ENCODE measurements at regions not wholly inside any gene's neighbourhood (a gene's known extent, or its start where the extent isn't known, plus 50 kb on each side); places are given as distances from the start of the nearest gene placed in this dataset.

DNA sequence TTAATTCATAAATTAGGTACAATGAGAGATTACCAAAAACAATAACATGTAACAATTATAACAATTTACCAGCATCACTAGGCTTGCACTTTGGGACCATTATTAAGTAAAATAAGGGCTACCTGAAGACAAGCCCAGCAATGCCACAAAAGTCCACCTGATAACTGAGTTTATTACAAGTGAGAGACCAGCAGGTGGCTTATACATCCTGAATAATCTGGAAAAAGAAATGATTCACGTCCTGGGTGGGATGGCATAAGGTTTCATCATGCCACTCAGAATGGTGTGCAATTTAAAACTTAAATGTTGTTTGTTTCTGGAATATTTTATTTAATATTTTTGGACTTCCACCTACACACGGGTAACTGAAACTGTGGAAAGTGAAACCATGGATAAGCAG, 1287.1 kb upstream of the GBE1 start:
- TF ChIP-seq, protein P1, sequence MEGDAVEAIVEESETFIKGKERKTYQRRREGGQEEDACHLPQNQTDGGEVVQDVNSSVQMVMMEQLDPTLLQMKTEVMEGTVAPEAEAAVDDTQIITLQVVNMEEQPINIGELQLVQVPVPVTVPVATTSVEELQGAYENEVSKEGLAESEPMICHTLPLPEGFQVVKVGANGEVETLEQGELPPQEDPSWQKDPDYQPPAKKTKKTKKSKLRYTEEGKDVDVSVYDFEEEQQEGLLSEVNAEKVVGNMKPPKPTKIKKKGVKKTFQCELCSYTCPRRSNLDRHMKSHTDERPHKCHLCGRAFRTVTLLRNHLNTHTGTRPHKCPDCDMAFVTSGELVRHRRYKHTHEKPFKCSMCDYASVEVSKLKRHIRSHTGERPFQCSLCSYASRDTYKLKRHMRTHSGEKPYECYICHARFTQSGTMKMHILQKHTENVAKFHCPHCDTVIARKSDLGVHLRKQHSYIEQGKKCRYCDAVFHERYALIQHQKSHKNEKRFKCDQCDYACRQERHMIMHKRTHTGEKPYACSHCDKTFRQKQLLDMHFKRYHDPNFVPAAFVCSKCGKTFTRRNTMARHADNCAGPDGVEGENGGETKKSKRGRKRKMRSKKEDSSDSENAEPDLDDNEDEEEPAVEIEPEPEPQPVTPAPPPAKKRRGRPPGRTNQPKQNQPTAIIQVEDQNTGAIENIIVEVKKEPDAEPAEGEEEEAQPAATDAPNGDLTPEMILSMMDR (conservative IDR thresholded peaks at IDR 0.05; ENCODE audit: control insufficient read depth, insufficient read depth, low read depth, low read length): no peak
- H3K4me3 ChIP-seq (ENCODE audit: control insufficient read depth, low read depth, low read length): no peak overlapping the region
- DNase-seq (ENCODE audit: low read depth): no peak

DNA sequence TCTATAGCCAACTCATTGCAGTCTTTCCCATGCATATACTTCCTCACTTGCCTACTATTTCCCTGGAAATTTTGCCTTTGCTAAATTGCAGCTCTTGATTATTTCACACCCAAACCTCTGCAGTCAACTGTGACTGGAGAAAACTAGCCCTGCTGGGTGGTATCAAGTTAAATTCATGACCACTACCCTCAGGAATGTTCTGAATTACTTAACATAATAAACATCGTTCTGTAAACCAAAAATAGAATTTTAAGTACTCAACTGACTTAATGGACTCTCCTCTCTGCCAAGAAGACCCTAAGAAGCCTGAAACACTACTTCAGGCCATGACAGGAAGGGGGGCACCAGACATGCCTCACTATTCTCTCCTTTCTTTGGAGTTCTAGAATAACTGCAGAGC, 1278.0 kb upstream of the GBE1 start:
- DNase-seq (ENCODE audit: low read depth): no peak
- H3K4me3 ChIP-seq (ENCODE audit: control insufficient read depth, low read depth, low read length): no peak overlapping the region
- TF ChIP-seq, protein P1 (conservative IDR thresholded peaks at IDR 0.05; ENCODE audit: control insufficient read depth, insufficient read depth, low read depth, low read length): no peak

DNA sequence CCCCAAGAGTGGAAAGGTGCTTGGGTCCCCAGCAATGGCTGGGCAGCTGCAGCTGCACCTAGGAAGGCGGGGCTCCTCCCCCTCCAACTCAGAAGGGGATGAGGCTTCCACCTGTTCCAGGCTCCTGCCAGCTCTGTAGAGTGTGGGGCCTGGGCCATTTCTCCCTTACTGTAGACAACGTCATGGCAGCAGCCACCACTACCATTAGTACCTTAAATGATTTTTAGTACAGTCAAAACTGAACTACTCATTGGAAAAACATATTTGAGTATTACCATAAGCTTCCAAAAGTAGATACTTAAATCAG, 1274.2 kb upstream of the GBE1 start:
- TF ChIP-seq, protein P1 (conservative IDR thresholded peaks at IDR 0.05; ENCODE audit: control insufficient read depth, insufficient read depth, low read depth, low read length): no peak
- DNase-seq (ENCODE audit: low read depth): no peak
- no peak overlapping the region for H3K4me3 ChIP-seq (ENCODE audit: control insufficient read depth, low read depth, low read length)

DNA sequence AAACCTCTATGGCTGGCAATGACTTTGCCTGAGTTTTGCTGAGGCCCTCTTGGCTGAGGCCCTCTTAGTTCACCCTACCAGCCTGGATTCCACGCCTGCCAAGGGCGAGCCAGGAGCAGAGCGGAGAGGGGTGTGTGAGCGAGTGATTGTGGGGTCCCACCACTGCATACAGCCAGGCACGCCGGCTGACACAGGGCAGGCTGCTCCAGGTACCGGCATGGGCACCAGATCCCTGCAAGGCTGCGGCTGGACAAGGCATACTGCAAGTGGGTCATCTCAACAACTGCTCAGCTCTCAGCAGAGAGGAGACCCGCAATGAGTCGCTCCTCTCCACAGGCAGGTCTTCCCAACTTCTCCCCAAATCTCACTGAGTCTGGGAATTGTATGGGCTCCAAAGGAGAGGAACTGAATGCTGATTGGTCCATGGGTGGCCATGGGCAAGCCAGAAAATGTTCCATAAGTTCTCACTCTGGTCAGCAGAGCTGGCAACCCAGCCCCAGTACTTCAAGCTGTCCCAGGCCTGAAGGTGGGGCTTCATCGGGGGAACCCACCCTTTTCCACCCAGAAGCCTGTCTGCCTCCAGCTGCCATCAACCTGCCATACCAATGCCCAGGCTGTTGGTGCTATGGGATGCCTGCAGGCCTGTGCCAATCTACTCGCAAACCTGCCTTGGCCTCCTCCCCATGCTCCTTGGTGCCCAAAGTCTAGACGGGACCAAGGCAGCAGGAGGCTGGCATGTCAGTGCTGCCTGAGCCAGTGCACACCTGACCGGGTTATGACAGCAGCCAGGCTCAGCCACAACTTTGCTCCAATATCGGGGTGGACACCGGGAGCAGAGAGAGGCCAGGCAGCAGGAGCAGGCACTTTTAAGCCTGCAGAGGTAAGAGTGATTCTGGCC, 1273.6 kb upstream of the GBE1 start:
- no peak overlapping the region for H3K4me3 ChIP-seq (ENCODE audit: control insufficient read depth, low read depth, low read length)
- TF ChIP-seq, protein P1 (conservative IDR thresholded peaks at IDR 0.05; ENCODE audit: control insufficient read depth, insufficient read depth, low read depth, low read length): no peak
- no peak for DNase-seq (ENCODE audit: low read depth)

DNA sequence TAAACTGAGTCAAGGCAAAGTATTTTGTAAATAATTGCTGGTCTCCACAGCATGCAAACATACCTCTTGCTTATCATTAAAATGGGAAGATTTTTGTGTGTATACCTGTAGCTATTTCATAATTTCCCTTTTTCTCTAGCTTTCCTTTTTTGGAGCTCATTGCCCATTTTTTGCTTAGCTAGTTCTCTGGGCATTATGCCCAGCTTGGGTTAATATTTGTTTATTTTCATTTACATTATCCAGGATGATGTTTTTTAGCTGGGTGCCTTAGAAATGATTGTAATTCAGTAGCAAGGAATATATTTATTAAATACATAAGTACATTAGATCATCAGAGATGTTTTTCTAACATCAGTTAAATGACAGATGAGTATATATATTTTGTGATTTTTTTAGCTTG, 1271.7 kb upstream of the GBE1 start:
- H3K4me3 ChIP-seq (ENCODE audit: control insufficient read depth, low read depth, low read length): no peak overlapping the region
- TF ChIP-seq, protein P1 (conservative IDR thresholded peaks at IDR 0.05; ENCODE audit: control insufficient read depth, insufficient read depth, low read depth, low read length): no peak
- DNase-seq (ENCODE audit: low read depth): no peak

DNA sequence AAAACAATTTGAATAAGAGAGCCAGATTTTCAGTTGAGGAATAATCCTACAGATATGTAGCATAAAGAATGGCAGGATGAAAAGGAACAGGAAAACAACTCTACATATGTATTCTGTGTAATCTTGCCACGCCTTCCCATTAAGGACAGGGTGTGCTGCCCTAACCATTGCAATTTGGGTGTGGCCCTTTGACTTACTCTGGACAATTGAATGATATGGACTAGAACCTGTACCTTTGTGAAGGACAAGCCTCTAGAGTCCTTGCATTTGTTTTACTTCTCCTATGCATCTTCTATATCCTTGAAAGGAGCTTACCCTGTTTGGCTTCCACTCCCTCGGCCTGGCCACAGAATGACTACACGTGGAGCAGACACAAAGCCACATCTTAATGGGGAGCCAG, 1261.6 kb upstream of the GBE1 start:
- TF ChIP-seq, protein P1 (conservative IDR thresholded peaks at IDR 0.05; ENCODE audit: control insufficient read depth, insufficient read depth, low read depth, low read length): no peak

More for the DNA sequence above, 1261.6 kb upstream of the GBE1 start:
- H3K4me3 ChIP-seq (ENCODE audit: control insufficient read depth, low read depth, low read length): no peak overlapping the region
- no peak for DNase-seq (ENCODE audit: low read depth)

Data from fibroblast of mammary gland (primary cell).